H1 (cell line): ENCODE measurements at regions not wholly inside any gene's neighbourhood (a gene's known extent, or its start where the extent isn't known, plus 50 kb on each side); places are given as distances from the start of the nearest gene placed in this dataset.

Source experiments
- CTCF ChIA-PET: fragments of 300-600 bp; sonication (Branson Sonifier 250); formaldehyde crosslinking; loops from one replicate; lab custom pipeline; 2021; ENCODE audit not compliant: partially characterized antibody; lab: Charles Lee
- POLR2A ChIA-PET: fragments of 300-600 bp; sonication (Branson Sonifier 250); formaldehyde crosslinking; loops from one replicate; lab custom pipeline; 2021; ENCODE audit warnings: inconsistent platforms; ENCODE audit not compliant: partially characterized antibody; lab: Charles Lee
- DNase-seq, 2 experiments: peaks; one replicate each; pipeline versions ENCODE4 v3.0.0 to v3.0.0-alpha.2; 2010 to 2022; ENCODE audit warnings: low spot score in 2 of 2, low read depth in 1 of 2, mixed read lengths in 1 of 2
- FAIRE-seq: peaks from 2 replicates; lab custom pipeline; 2011; peaks lifted over from hg19 to GRCh38; lab: Jason Lieb, UNC
- H2AFZ ChIP-seq: 2 replicates; pipeline ENCODE4 v1.8.1; 2012; ENCODE audit warnings: low read length, inconsistent platforms
- H2AK5ac ChIP-seq: 2 replicates; pipeline ENCODE4 v1.6.1; 2013; ENCODE audit warnings: low read depth, low read length
- H2BK120ac ChIP-seq: replicated peaks from 2 replicates; pipeline ENCODE3; 2013; ENCODE audit warnings: low read depth, low read length, inconsistent platforms
- H2BK12ac ChIP-seq: 2 replicates; pipeline ENCODE4 v1.6.1; 2013; ENCODE audit warnings: low read depth, low read length
- H2BK15ac ChIP-seq: 2 replicates; pipeline ENCODE4 v1.6.1; 2013; ENCODE audit warnings: low read length
- H2BK20ac ChIP-seq: 2 replicates; pipeline ENCODE4 v1.6.1; 2013; ENCODE audit warnings: low read length
- H2BK5ac ChIP-seq: 2 replicates; pipeline ENCODE4 v1.6.1; 2013; ENCODE audit warnings: low read depth, low read length
- H3K14ac ChIP-seq: 2 replicates; pipeline ENCODE4 v1.6.1; 2013; ENCODE audit warnings: inconsistent platforms; ENCODE audit not compliant: insufficient read length
- H3K18ac ChIP-seq: 2 replicates; pipeline ENCODE4 v1.6.1; 2013; ENCODE audit warnings: low read length; ENCODE audit errors: extremely low read depth
- H3K23ac ChIP-seq: 2 replicates; pipeline ENCODE4 v1.6.1; 2013; ENCODE audit warnings: inconsistent platforms; ENCODE audit not compliant: insufficient read length
- H3K23me2 ChIP-seq: 2 replicates; pipeline ENCODE4 v1.6.1; 2013; ENCODE audit warnings: low read depth, low read length
- H3K27ac ChIP-seq: 2 replicates; pipeline ENCODE4 v1.6.1; 2011; ENCODE audit warnings: low read depth, low read length, inconsistent platforms
- H3K27me3 ChIP-seq, 4 experiments: replicated peaks in 1 of 4; 1 replicate in 1 of 4; 2 replicates in 3 of 4; pipeline versions ENCODE4 v1.6.1 to v1.8.1; 2011 to 2013; ENCODE audit warnings: low read length in 3 of 4, mild to moderate bottlenecking in 3 of 4, inconsistent platforms in 2 of 4, mixed read lengths in 2 of 4, moderate library complexity in 1 of 4; ENCODE audit not compliant: control insufficient read depth in 3 of 4, insufficient read depth in 3 of 4; ENCODE audit errors: extremely low read depth in 1 of 4
- H3K36me3 ChIP-seq, 4 experiments: 2 replicates each; pipeline versions ENCODE4 v1.6.1 to v1.8.1; 2011 to 2013; ENCODE audit warnings: mild to moderate bottlenecking in 4 of 4, low read length in 3 of 4, moderate library complexity in 2 of 4, control low read depth in 1 of 4, inconsistent platforms in 1 of 4; ENCODE audit not compliant: insufficient read depth in 4 of 4, control insufficient read depth in 2 of 4
- H3K4ac ChIP-seq: replicated peaks from 2 replicates; pipeline ENCODE3; 2013; ENCODE audit warnings: low read length, low read depth, mixed read lengths, inconsistent platforms; ENCODE audit not compliant: insufficient read length
- H3K4me1 ChIP-seq, 4 experiments: replicated peaks in 1 of 4; 1 replicate in 1 of 4; 2 replicates in 3 of 4; pipeline versions ENCODE4 v1.6.1 to v1.8.1; 2011 to 2013; ENCODE audit warnings: low read length in 3 of 4, inconsistent platforms in 2 of 4, mixed read lengths in 1 of 4; ENCODE audit not compliant: insufficient read depth in 4 of 4, control insufficient read depth in 3 of 4
- H3K4me2 ChIP-seq, 2 experiments: 2 replicates each; pipeline versions ENCODE4 v1.6.1 to v1.8.1; 2011 to 2013; ENCODE audit warnings: low read depth in 2 of 2, low read length in 2 of 2, control low read depth in 1 of 2, inconsistent platforms in 1 of 2, mild to moderate bottlenecking in 1 of 2; ENCODE audit not compliant: insufficient read depth in 1 of 2
- H3K4me3 ChIP-seq, 4 experiments: fragments of 200-600, 300-600 bp in 1 of 4; sonication (generic), shearing (Covaris generic), sonication (Bioruptor Twin) in 1 of 4; 2 replicates each; pipeline versions ENCODE4 v1.5.1 to v1.8.1; 2011 to 2016; ENCODE audit warnings: low read length in 4 of 4, low read depth in 3 of 4, control low read depth in 2 of 4, inconsistent platforms in 2 of 4, mild to moderate bottlenecking in 2 of 4, mixed read lengths in 1 of 4, moderate library complexity in 1 of 4; ENCODE audit not compliant: insufficient read depth in 2 of 4; ENCODE audit errors: extremely low read depth in 1 of 4
- H3K56ac ChIP-seq: replicated peaks from 2 replicates; pipeline ENCODE3; 2013; ENCODE audit warnings: low read depth, mild to moderate bottlenecking, mixed read lengths, low read length, inconsistent platforms; ENCODE audit not compliant: insufficient read length
- H3K79me1 ChIP-seq: 2 replicates; pipeline ENCODE4 v1.6.1; 2013; ENCODE audit warnings: low read depth, low read length, control low read depth
- H3K79me2 ChIP-seq, 2 experiments: 2 replicates each; pipeline versions ENCODE4 v1.6.1 to v1.8.1; 2012 to 2013; ENCODE audit warnings: low read length in 2 of 2, mild to moderate bottlenecking in 2 of 2, inconsistent platforms in 1 of 2; ENCODE audit not compliant: insufficient read depth in 2 of 2, control insufficient read depth in 1 of 2
- H3K9ac ChIP-seq, 4 experiments: replicated peaks in 1 of 4; 1 replicate in 1 of 4; 2 replicates in 3 of 4; pipeline versions ENCODE4 v1.6.1 to v1.8.1; 2011 to 2013; ENCODE audit warnings: low read depth in 3 of 4, low read length in 3 of 4, control low read depth in 2 of 4, mild to moderate bottlenecking in 2 of 4, moderate library complexity in 2 of 4, inconsistent platforms in 1 of 4; ENCODE audit errors: extremely low read depth in 1 of 4
- H3K9me3 ChIP-seq, 2 experiments: 2 replicates each; pipeline versions ENCODE4 v1.6.1 to v1.8.1; 2012 to 2013; ENCODE audit warnings: mild to moderate bottlenecking in 2 of 2, moderate library complexity in 2 of 2, control low read depth in 1 of 2, inconsistent platforms in 1 of 2, low read depth in 1 of 2, low read length in 1 of 2, mixed read lengths in 1 of 2; ENCODE audit not compliant: insufficient read depth in 2 of 2
- H4K20me1 ChIP-seq, 2 experiments: replicated peaks in 1 of 2; 2 replicates each; pipeline versions ENCODE3 to v1.8.1; 2011 to 2013; ENCODE audit warnings: inconsistent platforms in 2 of 2, low read length in 2 of 2, mild to moderate bottlenecking in 1 of 2; ENCODE audit not compliant: insufficient read depth in 2 of 2, control insufficient read depth in 1 of 2
- H4K5ac ChIP-seq: 2 replicates; pipeline ENCODE4 v1.6.1; 2013; ENCODE audit warnings: low read length, low read depth, mixed read lengths, inconsistent platforms; ENCODE audit not compliant: insufficient read length
- H4K8ac ChIP-seq: 2 replicates; pipeline ENCODE4 v1.8.0; 2013; ENCODE audit warnings: mild to moderate bottlenecking, moderate library complexity, low read length, inconsistent platforms; ENCODE audit not compliant: insufficient read depth; ENCODE audit errors: extremely low read depth
- H4K91ac ChIP-seq: replicated peaks from 2 replicates; pipeline ENCODE3; 2013; ENCODE audit warnings: low read length, mixed read lengths, inconsistent platforms; ENCODE audit not compliant: insufficient read length
- ASH2L ChIP-seq: fragments of 200-600, 300-600 bp; sonication (generic); IDR thresholded peaks from one replicate; pipeline ENCODE4 v1.7.1; 2017; ENCODE audit warnings: low read length
- ATF3 ChIP-seq: IDR thresholded peaks from 2 replicates; pipeline ENCODE4 v1.6.1; 2011; ENCODE audit warnings: low read depth, mild to moderate bottlenecking, low read length; ENCODE audit not compliant: insufficient read depth
- BACH1 ChIP-seq: IDR thresholded peaks from 2 replicates; pipeline ENCODE4 v1.6.1; 2012; ENCODE audit warnings: low read length, improper control_type of control experiment
- CBX8 ChIP-seq: fragments of 300-800, 300-1000 bp; sonication (generic); IDR thresholded peaks from 2 replicates; pipeline ENCODE4 v1.7.1; 2016; ENCODE audit warnings: low read depth, low read length, borderline replicate concordance
- CHD1 ChIP-seq: IDR thresholded peaks from 2 replicates; pipeline ENCODE4 v1.6.1; 2012; ENCODE audit warnings: low read depth, low read length, improper control_type of control experiment
- MAX ChIP-seq: IDR thresholded peaks from 2 replicates; pipeline ENCODE4 v1.6.1; 2012; ENCODE audit warnings: inconsistent platforms
- POLR2AphosphoS5 ChIP-seq: IDR thresholded peaks from 2 replicates; pipeline ENCODE4 v1.6.1; 2011; ENCODE audit warnings: low read depth, low read length
- POU5F1 ChIP-seq: IDR thresholded peaks from 2 replicates; pipeline ENCODE4 v1.6.1; 2011; ENCODE audit warnings: low read depth, mild to moderate bottlenecking, low read length, moderate library complexity
- SIX5 ChIP-seq: IDR thresholded peaks from 2 replicates; pipeline ENCODE4 v1.6.1; 2011; ENCODE audit warnings: mild to moderate bottlenecking, low read depth, low read length
- SUZ12 ChIP-seq: fragments of 200-600 bp; sonication (generic); IDR thresholded peaks from 2 replicates; pipeline ENCODE4 v1.6.1; 2012; ENCODE audit warnings: mild to moderate bottlenecking, inconsistent platforms, low read length, moderate library complexity, mixed read lengths
- ZNF274 ChIP-seq: IDR thresholded peaks from 2 replicates; pipeline ENCODE4 v1.7.0; 2012; ENCODE audit warnings: low read length, borderline replicate concordance; ENCODE audit errors: extremely low read depth
- whole genome bisulfite sequencing, 2 experiments: shearing (Covaris generic) in 1 of 2; methylation state at CpG; one replicate each; pipeline versions ENCODE4 v1.1.6 to v1.1.7; 2013 to 2015; ENCODE audit warnings: low lambda C conversion rate in 2 of 2, mixed read lengths in 2 of 2, inconsistent platforms in 1 of 2, low coverage in 1 of 2, missing lambda C conversion rate in 1 of 2; ENCODE audit not compliant: insufficient replicate concordance in 2 of 2, insufficient coverage in 1 of 2, insufficient read length in 1 of 2; ENCODE audit errors: extremely low coverage in 1 of 2, missing lambda C conversion rate in 1 of 2; 5-methylcytosine and 5-hydroxymethylcytosine counted together
- TF ChIP-seq, protein P1 (sequence below), 3 experiments: IDR thresholded peaks; 1 replicate in 2 of 3; 2 replicates in 1 of 3; pipeline versions ENCODE4 v1.5.1 to v1.6.1; 2011; ENCODE audit warnings: low read length in 3 of 3, mild to moderate bottlenecking in 3 of 3, inconsistent platforms in 2 of 3, low read depth in 1 of 3, moderate library complexity in 1 of 3; ENCODE audit not compliant: insufficient read depth in 1 of 3; ENCODE audit errors: control extremely low read depth in 1 of 3

DNA sequence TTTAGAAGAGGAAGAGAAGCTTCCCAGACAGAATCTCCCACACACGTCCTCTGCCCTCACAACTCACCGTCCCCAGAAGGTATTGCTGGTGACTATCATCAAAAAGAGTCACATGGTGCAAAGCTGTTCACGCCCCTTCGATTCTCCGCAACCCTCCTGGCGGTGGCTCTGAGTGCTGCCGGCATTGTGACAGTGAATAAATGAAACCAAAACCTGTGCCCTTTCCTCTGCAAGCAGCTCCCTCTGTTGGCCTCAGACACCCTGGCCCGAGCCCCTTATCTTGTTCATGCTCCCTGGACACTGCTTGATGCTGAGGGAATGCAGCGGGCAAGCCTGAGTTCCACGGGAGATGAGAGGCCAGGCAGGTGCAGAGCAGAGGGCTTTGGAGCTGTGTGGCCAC, 510.3 kb downstream of the NPHP4 start:
- Histone ChIP-seq H3K27ac (no peak overlapping the region), H2BK120ac (no peak overlapping the region), H3K4me3 (no peak overlapping the region), H3K27me3 (peaks cover 0 to 5% (median 0%) of the 10 kb centered on the region in 4 experiments; a peak in 4 of 7 replicates), H3K9ac (no peak overlapping the region), H2AK5ac (no peak overlapping the region), H4K8ac (no peak overlapping the region), H4K5ac (no peak overlapping the region), H3K4me1 (no peaks in the 10 kb centered on the region; a peak in 1 of 7 replicates), H3K79me2 (no peaks in the 10 kb centered on the region), H3K4ac (no peak overlapping the region), H2AFZ (no peak overlapping the region), H2BK15ac (0 out of 2 replicates have a peak overlapping the region, but pooled peaks have one; percentile 29), H3K18ac (no peak overlapping the region), H3K14ac (no peak overlapping the region), H3K4me2 (no peak overlapping the region), H2BK5ac (no peak overlapping the region), H3K23me2 (no peaks in the 10 kb centered on the region), H3K56ac (peak overlapping the region; percentile 11), H4K20me1 (no peaks in the 10 kb centered on the region), H3K79me1 (no peaks in the 10 kb centered on the region), H4K91ac (peak overlapping the region; percentile 27), H2BK12ac (no peak overlapping the region), H2BK20ac (no peak overlapping the region), H3K23ac (no peak overlapping the region), H3K9me3 (no peaks in the 10 kb centered on the region), H3K36me3 (no peaks in the 10 kb centered on the region)
- FAIRE-seq (peak; percentile 50), DNase-seq (peak; percentile 33 to 69)
- WGBS, 2 experiments: 59% methylated on average over 10 of the region's 10 CpGs; no CpG with 5 or more reads in 1 of the 2 experiments
- POLR2A ChIA-PET: no interaction called here
- CTCF ChIA-PET: interaction anchor here (0.8 to 3.4 kb wide), 37 partner anchors 8 to 826 kb away, joined by 3 to 15 read pairs (median 3); no protein-coding TSS in a partner anchor
- TF ChIP-seq POLR2AphosphoS5 (no peak), SUZ12 (no peak), POU5F1 (no peak), BACH1 (no peak), CBX8 (no peak), CHD1 (no peak), MAX (peak; percentile 88), ATF3 (0 out of 2 replicates have a peak, but pooled peaks have one; percentile 53), ASH2L (no peak), ZNF274 (no peak), SIX5 (no peak)
- TF ChIP-seq, protein P1, sequence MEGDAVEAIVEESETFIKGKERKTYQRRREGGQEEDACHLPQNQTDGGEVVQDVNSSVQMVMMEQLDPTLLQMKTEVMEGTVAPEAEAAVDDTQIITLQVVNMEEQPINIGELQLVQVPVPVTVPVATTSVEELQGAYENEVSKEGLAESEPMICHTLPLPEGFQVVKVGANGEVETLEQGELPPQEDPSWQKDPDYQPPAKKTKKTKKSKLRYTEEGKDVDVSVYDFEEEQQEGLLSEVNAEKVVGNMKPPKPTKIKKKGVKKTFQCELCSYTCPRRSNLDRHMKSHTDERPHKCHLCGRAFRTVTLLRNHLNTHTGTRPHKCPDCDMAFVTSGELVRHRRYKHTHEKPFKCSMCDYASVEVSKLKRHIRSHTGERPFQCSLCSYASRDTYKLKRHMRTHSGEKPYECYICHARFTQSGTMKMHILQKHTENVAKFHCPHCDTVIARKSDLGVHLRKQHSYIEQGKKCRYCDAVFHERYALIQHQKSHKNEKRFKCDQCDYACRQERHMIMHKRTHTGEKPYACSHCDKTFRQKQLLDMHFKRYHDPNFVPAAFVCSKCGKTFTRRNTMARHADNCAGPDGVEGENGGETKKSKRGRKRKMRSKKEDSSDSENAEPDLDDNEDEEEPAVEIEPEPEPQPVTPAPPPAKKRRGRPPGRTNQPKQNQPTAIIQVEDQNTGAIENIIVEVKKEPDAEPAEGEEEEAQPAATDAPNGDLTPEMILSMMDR (IDR thresholded peaks at IDR 0.05; ENCODE audit: control extremely low read depth in 1 of 3, insufficient read depth in 1 of 3, low read depth in 1 of 3, low read length in 3 of 3): peak; percentile 62 to 92 (median 88)
